OCI-LY3 (cell line): ENCODE measurements at regions not wholly inside any gene's neighbourhood (a gene's known extent, or its start where the extent isn't known, plus 50 kb on each side); places are given as distances from the start of the nearest gene placed in this dataset.

Experiments used
- H2AFZ ChIP-seq: fragments of 200-600, 300-600 bp; shearing (Covaris generic); 2 replicates; pipeline ENCODE4 v1.6.0; 2014; ENCODE audit warnings: antibody characterized with exemption, low read depth, low read length
- H3K27ac ChIP-seq: fragments of 200-600, 300-600 bp; sonication (generic); 2 replicates; pipeline ENCODE4 v1.5.1; 2014; ENCODE audit warnings: mild to moderate bottlenecking, low read length, moderate library complexity, mixed read lengths
- H3K27me3 ChIP-seq: fragments of 200-600, 300-600 bp; sonication (generic); 2 replicates; pipeline ENCODE4 v1.6.1; 2014; ENCODE audit warnings: low read depth, low read length, mixed read lengths
- H3K36me3 ChIP-seq: fragments of 200-600, 300-600 bp; sonication (generic); replicated peaks from 2 replicates; pipeline ENCODE3; 2014; ENCODE audit warnings: low read depth, low read length, mixed read lengths
- H3K4me1 ChIP-seq: fragments of 300-600, 200-600 bp; sonication (generic); 2 replicates; pipeline ENCODE4 v1.6.1; 2014; ENCODE audit warnings: low read length, mixed read lengths
- H3K4me2 ChIP-seq: fragments of 200-600, 300-600 bp; sonication (generic); 2 replicates; pipeline ENCODE4 v1.6.1; 2014; ENCODE audit warnings: low read length, mixed read lengths
- H3K4me3 ChIP-seq: fragments of 300-600, 200-600 bp; sonication (generic); 2 replicates; pipeline ENCODE4 v1.5.1; 2014; ENCODE audit warnings: antibody characterized with exemption, mild to moderate bottlenecking, low read length, moderate library complexity
- H3K79me2 ChIP-seq: fragments of 300-600, 200-600 bp; shearing (Covaris generic); 2 replicates; pipeline ENCODE4 v1.6.1; 2014; ENCODE audit warnings: mild to moderate bottlenecking, low read length, mixed read lengths
- H3K9ac ChIP-seq: fragments of 300-600, 200-600 bp; shearing (Covaris generic); 2 replicates; pipeline ENCODE4 v1.6.0; 2014; ENCODE audit warnings: mild to moderate bottlenecking, low read length, moderate library complexity
- H3K9me3 ChIP-seq: fragments of 200-600, 300-600 bp; shearing (Covaris generic); 2 replicates; pipeline ENCODE4 v1.6.1; 2014; ENCODE audit warnings: low read length, mixed read lengths; ENCODE audit not compliant: insufficient read depth
- H4K20me1 ChIP-seq: fragments of 200-600, 300-600 bp; sonication (generic); 2 replicates; pipeline ENCODE4 v1.6.1; 2016; ENCODE audit warnings: low read length, mixed read lengths; ENCODE audit not compliant: insufficient read depth
- CTCF ChIP-seq: fragments of 200-600, 300-600 bp; sonication (generic); IDR thresholded peaks from 2 replicates; pipeline ENCODE4 v1.5.1; 2014; ENCODE audit warnings: antibody characterized with exemption, low read length, low read depth
- EZH2phosphoT487 ChIP-seq: fragments of 200-600 bp; shearing (Covaris generic); IDR thresholded peaks from 2 replicates; pipeline ENCODE4 v1.6.1; 2018; ENCODE audit warnings: antibody characterized with exemption, mixed run types, low read depth

GRCh38 chr1:2880086-2880485 lies 78.6 kb upstream of the TTC34 start:
- H3K36me3 ChIP-seq: no peaks in the 10 kb centered on the region
- H3K9ac ChIP-seq: no peak overlapping the region
- H4K20me1 ChIP-seq: no peaks in the 10 kb centered on the region
- H3K9me3 ChIP-seq: no peaks in the 10 kb centered on the region
- no peaks in the 10 kb centered on the region for H3K79me2 ChIP-seq
- H3K4me2 ChIP-seq: no peak overlapping the region
- no peaks in the 10 kb centered on the region for H3K27me3 ChIP-seq
- no peak for TF ChIP-seq CTCF
- TF ChIP-seq EZH2phosphoT487: no peak
- no peak overlapping the region for H3K27ac ChIP-seq
- H3K4me1 ChIP-seq: no peaks in the 10 kb centered on the region
- H3K4me3 ChIP-seq: no peak overlapping the region
- no peak overlapping the region for H2AFZ ChIP-seq

GRCh38 chr1:2880812-2881295 lies 79.4 kb upstream of the TTC34 start:
- Histone ChIP-seq H3K4me2 (no peak overlapping the region), H2AFZ (no peak overlapping the region), H3K27ac (no peak overlapping the region), H3K27me3 (no peaks in the 10 kb centered on the region), H3K4me1 (no peaks in the 10 kb centered on the region), H3K36me3 (no peaks in the 10 kb centered on the region), H3K9ac (no peak overlapping the region), H4K20me1 (no peaks in the 10 kb centered on the region), H3K79me2 (no peaks in the 10 kb centered on the region), H3K4me3 (no peak overlapping the region), H3K9me3 (no peaks in the 10 kb centered on the region)
- no peak for TF ChIP-seq EZH2phosphoT487
- no peak for TF ChIP-seq CTCF

- Histone ChIP-seq H3K27me3 (no peaks in the 10 kb centered on the region), H4K20me1 (no peaks in the 10 kb centered on the region), H3K4me2 (no peak overlapping the region)
Observed at GRCh38 chr1:2881556-2881955, 80.1 kb upstream of the TTC34 start.

GRCh38 chr1:2882966-2883696 lies 81.6 kb upstream of the TTC34 start:
- Histone ChIP-seq H3K79me2 (no peaks in the 10 kb centered on the region), H4K20me1 (no peaks in the 10 kb centered on the region), H3K27me3 (no peaks in the 10 kb centered on the region), H3K36me3 (no peaks in the 10 kb centered on the region), H3K4me1 (no peaks in the 10 kb centered on the region), H3K9ac (no peak overlapping the region), H3K4me3 (no peak overlapping the region), H3K9me3 (no peaks in the 10 kb centered on the region), H3K27ac (no peak overlapping the region), H2AFZ (no peak overlapping the region), H3K4me2 (no peak overlapping the region)
- no peak for TF ChIP-seq EZH2phosphoT487
- TF ChIP-seq CTCF: no peak

More at GRCh38 chr1:2881556-2881955, 80.1 kb upstream of the TTC34 start:
- H3K27ac ChIP-seq: no peak overlapping the region
- no peaks in the 10 kb centered on the region for H3K79me2 ChIP-seq
- no peaks in the 10 kb centered on the region for H3K36me3 ChIP-seq
- H3K9me3 ChIP-seq: no peaks in the 10 kb centered on the region
- no peak overlapping the region for H3K4me3 ChIP-seq
- TF ChIP-seq CTCF (no peak), EZH2phosphoT487 (no peak)
- H3K4me1 ChIP-seq: no peaks in the 10 kb centered on the region
- H3K9ac ChIP-seq: no peak overlapping the region
- no peak overlapping the region for H2AFZ ChIP-seq
